HEK293T (cell line): ENCODE measurements at regions not wholly inside any gene's neighbourhood (a gene's known extent, or its start where the extent isn't known, plus 50 kb on each side); places are given as distances from the start of the nearest gene placed in this dataset.

Experiments used
- CTCF ChIA-PET: fragments of 350-600 bp; formaldehyde crosslinking; extraction: SDS; loops from one replicate; lab custom pipeline; 2021; ENCODE audit warnings: antibody characterized with exemption, inconsistent platforms; lab: Yijun Ruan, JAX
- POLR2A ChIA-PET: fragments of 350-600 bp; formaldehyde crosslinking; extraction: SDS; loops from one replicate; lab custom pipeline; 2020; ENCODE audit warnings: antibody characterized with exemption, inconsistent platforms; lab: Yijun Ruan, JAX
- DNase-seq: peaks from one replicate; pipeline ENCODE4 v3.0.0; 2012; ENCODE audit warnings: mixed read lengths; ENCODE audit errors: extremely low spot score
- ARNT ChIP-seq: fragments of 450-650 bp; IDR thresholded peaks from 2 replicates; pipeline ENCODE4 v1.6.1; 2017; ENCODE audit warnings: mild to moderate bottlenecking
- BHLHE40 ChIP-seq: fragments of 450-650 bp; IDR thresholded peaks from 2 replicates; pipeline ENCODE4 v1.6.1; 2016; ENCODE audit warnings: mild to moderate bottlenecking, moderate library complexity, borderline replicate concordance
- CTBP1 ChIP-seq: fragments of 450-650 bp; IDR thresholded peaks from 2 replicates; pipeline ENCODE4 v1.6.1; 2016; ENCODE audit warnings: borderline replicate concordance
- ELF4 ChIP-seq: fragments of 450-650 bp; IDR thresholded peaks from 2 replicates; pipeline ENCODE4 v1.6.1; 2017; ENCODE audit warnings: antibody characterized with exemption
- FOXA1 ChIP-seq: fragments of 450-650 bp; IDR thresholded peaks from 2 replicates; pipeline ENCODE4 v1.6.1; 2016; ENCODE audit warnings: mild to moderate bottlenecking
- FOXK2 ChIP-seq: fragments of 450-650 bp; IDR thresholded peaks from 2 replicates; pipeline ENCODE4 v1.6.1; 2016; ENCODE audit warnings: mild to moderate bottlenecking
- FOXM1 ChIP-seq: fragments of 450-650 bp; IDR thresholded peaks from 2 replicates; pipeline ENCODE4 v1.6.1; 2017; ENCODE audit warnings: mild to moderate bottlenecking, borderline replicate concordance
- HDGF ChIP-seq: fragments of 450-650 bp; IDR thresholded peaks from 2 replicates; pipeline ENCODE4 v1.6.1; 2017; ENCODE audit warnings: antibody characterized with exemption, borderline replicate concordance
- L3MBTL2 ChIP-seq: fragments of 450-650 bp; conservative IDR thresholded peaks from 2 replicates; pipeline ENCODE4 v1.6.1; 2016; ENCODE audit warnings: mild to moderate bottlenecking
- LEF1 ChIP-seq: fragments of 450-650 bp; IDR thresholded peaks from 2 replicates; pipeline ENCODE4 v1.6.1; 2017; ENCODE audit warnings: mild to moderate bottlenecking, borderline replicate concordance
- NFRKB ChIP-seq: fragments of 450-650 bp; IDR thresholded peaks from 2 replicates; pipeline ENCODE4 v1.6.1; 2016; ENCODE audit warnings: mild to moderate bottlenecking, moderate library complexity
- PKNOX1 ChIP-seq: fragments of 450-650 bp; IDR thresholded peaks from 2 replicates; pipeline ENCODE4 v1.6.1; 2016
- SP1 ChIP-seq: fragments of 450-650 bp; IDR thresholded peaks from 2 replicates; pipeline ENCODE4 v1.6.1; 2017
- SUZ12 ChIP-seq: fragments of 450-650 bp; IDR thresholded peaks from 2 replicates; pipeline ENCODE4 v1.6.1; 2016; ENCODE audit warnings: mild to moderate bottlenecking
- TARDBP ChIP-seq: fragments of 450-650 bp; IDR thresholded peaks from 2 replicates; pipeline ENCODE4 v1.6.1; 2016
- ZNF384 ChIP-seq: fragments of 450-650 bp; IDR thresholded peaks from 2 replicates; pipeline ENCODE4 v1.6.1; 2016

GRCh38 chr7:155360495-155361345 is 63.0 kb downstream of the INSIG1 start:
- POLR2A ChIA-PET: no interaction called here
- TF ChIP-seq FOXM1 (no peak), ZNF384 (no peak), FOXA1 (no peak), CTBP1 (no peak), HDGF (no peak), ARNT (no peak), PKNOX1 (no peak), SUZ12 (no peak)
- DNase-seq: no peak
- CTCF ChIA-PET: interaction anchor here (1.4 kb wide), 1 partner anchor 434 kb away, joined by 3 read pairs; no protein-coding TSS in a partner anchor

GRCh38 chr7:155361346-155361680 is 63.6 kb downstream of the INSIG1 start:
- TF ChIP-seq ELF4: no peak
- TF ChIP-seq HDGF: no peak
- TF ChIP-seq ARNT: no peak
- TF ChIP-seq PKNOX1: no peak
- no peak for TF ChIP-seq CTBP1
- no peak for TF ChIP-seq BHLHE40
- TF ChIP-seq L3MBTL2: no peak
- no peak for TF ChIP-seq FOXK2
- no peak for TF ChIP-seq NFRKB
- TF ChIP-seq SP1: no peak
- no peak for TF ChIP-seq SUZ12
- no peak for TF ChIP-seq FOXA1
- ChIA-PET CTCF (no interaction called here), POLR2A (no interaction called here)
- DNase-seq: no peak

GRCh38 chr7:155361947-155362346 is 64.3 kb downstream of the INSIG1 start:
- no peak for TF ChIP-seq FOXA1
- no peak for TF ChIP-seq ARNT
- no peak for TF ChIP-seq LEF1
- no peak for TF ChIP-seq ZNF384
- no peak for TF ChIP-seq CTBP1
- no peak for TF ChIP-seq L3MBTL2
- TF ChIP-seq BHLHE40: no peak
- no peak for TF ChIP-seq NFRKB
- TF ChIP-seq FOXK2: no peak
- TF ChIP-seq FOXM1: no peak
- POLR2A ChIA-PET: interaction anchor here (0.8 kb wide), 1 partner anchor 405 kb away, joined by 3 read pairs; no protein-coding TSS in a partner anchor
- no peak for DNase-seq
- CTCF ChIA-PET: no interaction called here

- ChIA-PET POLR2A (interaction anchor here (0.8 kb wide), 1 partner anchor 404 kb away, joined by 3 read pairs; no protein-coding TSS in a partner anchor), CTCF (interaction anchor here (0.5 to 1.7 kb wide), 2 partner anchors 17 to 236 kb away, joined by 3 to 12 read pairs; no protein-coding TSS in a partner anchor)
- DNase-seq: no peak
- TF ChIP-seq BHLHE40 (no peak), LEF1 (no peak)
These were observed 64.9 kb downstream of the INSIG1 start for GRCh38 chr7:155362380-155363145.

GRCh38 chr7:155363146-155363539 is 65.5 kb downstream of the INSIG1 start:
- CTCF ChIA-PET: interaction anchor here (1.7 kb wide), 1 partner anchor 16 kb away, joined by 12 read pairs; no protein-coding TSS in a partner anchor
- no peak for DNase-seq
- POLR2A ChIA-PET: no interaction called here
- TF ChIP-seq L3MBTL2 (no peak), TARDBP (no peak), NFRKB (no peak), PKNOX1 (no peak), SUZ12 (no peak), BHLHE40 (no peak), HDGF (no peak)

GRCh38 chr7:155363852-155364600 is 66.3 kb downstream of the INSIG1 start:
- CTCF ChIA-PET: interaction anchor here (0.6 to 1.7 kb wide), 4 partner anchors 16 to 22 kb away, joined by 3 to 12 read pairs (median 4); no protein-coding TSS in a partner anchor
- POLR2A ChIA-PET: no interaction called here
- TF ChIP-seq CTBP1: no peak
- no peak for DNase-seq
